HCT116 (cell line): ENCODE measurements at regions not wholly inside any gene's neighbourhood (a gene's known extent, or its start where the extent isn't known, plus 50 kb on each side); places are given as distances from the start of the nearest gene placed in this dataset.

Experiments used
- ATAC-seq: fragments of 200-7000 bp; cut with Tn5 transposase; 2 replicates; pipeline ENCODE4 v1.9.1; 2020; ENCODE audit warnings: mild to moderate bottlenecking, moderate library complexity
- BruUV-seq: library from RNA; stranded (reverse); fragments of 400-500 nt; replicated peaks from 2 replicates; lab custom pipeline; 2021; lab: Mats Ljungman, UMichigan
- CTCF ChIA-PET: fragments of 300-600 bp; sonication (Branson Sonifier 250); formaldehyde crosslinking; loops from one replicate; lab custom pipeline; 2021; ENCODE audit warnings: antibody characterized with exemption; lab: Charles Lee
- POLR2A ChIA-PET: fragments of 300-600, 350-600 bp; sonication (Branson Sonifier 250); formaldehyde crosslinking; loops from one replicate; lab custom pipeline; 2021; ENCODE audit warnings: antibody characterized with exemption; lab: Charles Lee
- RAD21 ChIA-PET, 2 experiments: fragments of 300-600 bp; sonication (Branson Sonifier 250); formaldehyde crosslinking; loops; one replicate each; lab custom pipeline; 2023; ENCODE audit warnings: low total read pairs in 2 of 2; ENCODE audit not compliant: uncharacterized antibody in 2 of 2, unreplicated experiment in 2 of 2, low non-redundant PET in 1 of 2; lab: Charles Lee
- DNase-seq: peaks from one replicate; pipeline ENCODE4 v3.0.0-alpha.2; 2010; ENCODE audit warnings: low read depth, low spot score
- H2AFZ ChIP-seq: fragments of 200-600 bp; shearing (Covaris generic), sonication (generic); 2 replicates; pipeline ENCODE4 v1.6.1; 2017; ENCODE audit warnings: low read depth, mixed run types, mixed read lengths, antibody characterized with exemption, low read length; ENCODE audit not compliant: poor library complexity, severe bottlenecking
- H3K27ac ChIP-seq: 2 replicates; pipeline ENCODE4 v1.5.1; 2012; ENCODE audit warnings: low read depth, low read length
- H3K27me3 ChIP-seq: fragments of 200-600 bp; sonication (generic); 2 replicates; pipeline ENCODE4 v1.6.1; 2016; ENCODE audit warnings: mixed run types, low read length, mixed read lengths; ENCODE audit not compliant: insufficient read depth
- H3K36me3 ChIP-seq, 2 experiments: fragments of 200-500 bp in 1 of 2; fragments of 200-600 bp in 1 of 2; sonication (Bioruptor generic) in 1 of 2; sonication (generic) in 1 of 2; 2 replicates each; pipeline versions ENCODE4 v1.5.1 to v1.6.1; 2014 to 2016; ENCODE audit warnings: low read length in 2 of 2, inconsistent platforms in 1 of 2, mixed read lengths in 1 of 2, mixed run types in 1 of 2; ENCODE audit not compliant: insufficient read depth in 2 of 2, control insufficient read depth in 1 of 2
- H3K4me1 ChIP-seq, 2 experiments: fragments of 200-600 bp in 1 of 2; sonication (generic) in 1 of 2; 2 replicates each; pipeline versions ENCODE4 v1.5.1 to v1.6.1; 2012 to 2017; ENCODE audit warnings: low read length in 2 of 2, inconsistent platforms in 1 of 2, mild to moderate bottlenecking in 1 of 2, mixed read lengths in 1 of 2, mixed run types in 1 of 2, moderate library complexity in 1 of 2; ENCODE audit not compliant: insufficient read depth in 2 of 2, control insufficient read depth in 1 of 2
- H3K4me2 ChIP-seq: fragments of 200-600 bp; sonication (generic); 2 replicates; pipeline ENCODE4 v1.6.1; 2017; ENCODE audit warnings: mixed run types, low read length, mixed read lengths
- H3K4me3 ChIP-seq, 2 experiments: fragments of 200-600 bp in 1 of 2; sonication (generic) in 1 of 2; replicated peaks in 1 of 2; 2 replicates each; pipeline ENCODE4 v1.5.1; 2011 to 2016; ENCODE audit warnings: low read length in 2 of 2, control low read depth in 1 of 2, low read depth in 1 of 2, mild to moderate bottlenecking in 1 of 2, mixed read lengths in 1 of 2, mixed run types in 1 of 2
- H3K79me2 ChIP-seq: fragments of 200-600 bp; sonication (generic); 2 replicates; pipeline ENCODE4 v1.6.1; 2017; ENCODE audit warnings: mild to moderate bottlenecking, mixed run types, low read length, moderate library complexity, mixed read lengths; ENCODE audit not compliant: insufficient read depth
- H3K9ac ChIP-seq: fragments of 200-600 bp; sonication (generic); 2 replicates; pipeline ENCODE4 v1.6.1; 2016; ENCODE audit warnings: low read length, mixed read lengths
- H3K9me2 ChIP-seq: fragments of 200-600 bp; sonication (generic), shearing (Covaris generic); 2 replicates; pipeline ENCODE4 v1.6.1; 2017; ENCODE audit warnings: mixed run types, mild to moderate bottlenecking, moderate library complexity; ENCODE audit not compliant: insufficient read depth
- H3K9me3 ChIP-seq, 2 experiments: fragments of 200-500 bp in 1 of 2; fragments of 200-600 bp in 1 of 2; sonication (Bioruptor generic) in 1 of 2; sonication (generic) in 1 of 2; 2 replicates each; pipeline ENCODE4 v1.6.1; 2014 to 2017; ENCODE audit warnings: low read length in 2 of 2, mixed read lengths in 2 of 2, inconsistent platforms in 1 of 2, low read depth in 1 of 2, mild to moderate bottlenecking in 1 of 2, mixed run types in 1 of 2, moderate library complexity in 1 of 2; ENCODE audit not compliant: control insufficient read depth in 1 of 2, insufficient read depth in 1 of 2
- H4K20me1 ChIP-seq: fragments of 200-600 bp; sonication (generic), shearing (Covaris generic); 2 replicates; pipeline ENCODE4 v1.6.1; 2017; ENCODE audit warnings: mixed run types, mild to moderate bottlenecking, moderate library complexity; ENCODE audit not compliant: insufficient read depth
- CBX3 ChIP-seq: IDR thresholded peaks from 2 replicates; pipeline ENCODE4 v1.6.1; 2012; ENCODE audit warnings: low read depth
- EGR1 ChIP-seq: IDR thresholded peaks from 2 replicates; pipeline ENCODE4 v1.6.1; 2012; ENCODE audit warnings: low read depth
- FOSL1 ChIP-seq: IDR thresholded peaks from 2 replicates; pipeline ENCODE4 v1.6.1; 2012; ENCODE audit warnings: low read depth
- JUND ChIP-seq: IDR thresholded peaks from 2 replicates; pipeline ENCODE4 v1.6.1; 2012
- SIN3A ChIP-seq: IDR thresholded peaks from 2 replicates; pipeline ENCODE4 v1.6.1; 2012; ENCODE audit warnings: low read depth
- ZFX ChIP-seq: fragments of 450-650 bp; IDR thresholded peaks from 2 replicates; pipeline ENCODE4 v1.6.1; 2017
- intact Hi-C: fragments of 100-400 bp; cut with micrococcal nuclease; formaldehyde crosslinking; loops from 2 replicates; pipeline ENCODE4 v1.10.0; 2022
- TF ChIP-seq, protein P1 (sequence below): IDR thresholded peaks from 2 replicates; pipeline ENCODE4 v1.6.1; 2012

DNA sequence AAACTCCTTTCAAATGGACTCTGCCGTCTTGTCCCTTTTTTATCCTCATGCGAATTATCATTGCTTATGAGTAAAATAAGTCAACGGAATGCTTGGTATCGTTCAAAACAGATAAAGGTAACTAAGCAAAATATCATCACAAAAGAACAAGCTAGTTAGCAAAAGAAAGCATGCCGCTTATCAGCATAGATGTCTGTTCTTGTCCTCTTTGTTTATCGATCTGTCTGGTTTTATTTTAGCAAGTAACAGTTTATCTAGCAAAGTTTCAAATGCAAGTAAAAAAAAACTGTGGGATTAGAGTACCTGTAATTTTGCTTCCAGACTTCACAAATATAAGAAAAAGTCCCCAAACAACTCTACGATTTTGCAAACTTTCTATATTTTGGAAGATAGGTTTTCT lies 561.5 kb downstream of the USP25 start:
- Histone ChIP-seq H3K27ac (no peak overlapping the region), H2AFZ (no peak overlapping the region), H3K4me3 (no peak overlapping the region), H3K4me2 (no peak overlapping the region), H3K36me3 (no peaks in the 10 kb centered on the region), H3K4me1 (no peaks in the 10 kb centered on the region), H3K9ac (no peak overlapping the region), H3K9me2 (no peaks in the 10 kb centered on the region), H3K79me2 (no peaks in the 10 kb centered on the region), H3K27me3 (no peaks in the 10 kb centered on the region), H4K20me1 (no peaks in the 10 kb centered on the region), H3K9me3 (peaks cover 9 to 16% of the 10 kb centered on the region in 2 experiments; a peak in 2 of 4 replicates)
- ChIA-PET POLR2A (no interaction called here), CTCF (no interaction called here), RAD21 (no interaction called here)
- intact Hi-C loops = no loop called here
- DNase-seq = no peak
- no TSS peak for BruUV-seq
- ATAC-seq = no peak
- TF ChIP-seq, protein P1, sequence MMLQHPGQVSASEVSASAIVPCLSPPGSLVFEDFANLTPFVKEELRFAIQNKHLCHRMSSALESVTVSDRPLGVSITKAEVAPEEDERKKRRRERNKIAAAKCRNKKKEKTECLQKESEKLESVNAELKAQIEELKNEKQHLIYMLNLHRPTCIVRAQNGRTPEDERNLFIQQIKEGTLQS = no peak
- TF ChIP-seq JUND = no peak
- TF ChIP-seq ZFX = no peak
- no peak for TF ChIP-seq EGR1

- Histone ChIP-seq H3K79me2 (no peaks in the 10 kb centered on the region), H4K20me1 (no peaks in the 10 kb centered on the region), H3K4me1 (no peaks in the 10 kb centered on the region), H3K9me3 (peaks cover 11 to 19% of the 10 kb centered on the region in 2 experiments; a peak in 3 of 4 replicates), H3K4me3 (no peak overlapping the region), H3K27me3 (no peaks in the 10 kb centered on the region), H3K9me2 (no peaks in the 10 kb centered on the region), H3K4me2 (no peak overlapping the region), H2AFZ (no peak overlapping the region), H3K36me3 (no peaks in the 10 kb centered on the region), H3K9ac (no peak overlapping the region), H3K27ac (no peak overlapping the region)
- intact Hi-C loops = no loop called here
- POLR2A ChIA-PET = no interaction called here
- CTCF ChIA-PET = no interaction called here
- BruUV-seq = no TSS peak
- ATAC-seq (no peak), DNase-seq (no peak)
- RAD21 ChIA-PET = no interaction called here
- no peak for TF ChIP-seq SIN3A
- TF ChIP-seq FOSL1 = no peak
- no peak for TF ChIP-seq CBX3
- TF ChIP-seq, all 23 proteins: peak for 0
These were observed 564.3 kb downstream of the USP25 start for GRCh38 chr21:16294128-16294527.
